GM12878 (cell line): ENCODE measurements at regions not wholly inside any gene's neighbourhood (a gene's known extent, or its start where the extent isn't known, plus 50 kb on each side); places are given as distances from the start of the nearest gene placed in this dataset.

ENCODE experiments used
- ATAC-seq: fragments of 200-7000 bp; cut with Tn5 transposase; 3 replicates; pipeline ENCODE4 v1.9.1; 2020; ENCODE audit warnings: mild to moderate bottlenecking, moderate library complexity
- BruUV-seq: library from RNA; stranded (reverse); fragments of 400-500 nt; replicated peaks from 2 replicates; lab custom pipeline; 2021; lab: Mats Ljungman, UMichigan
- CTCF ChIA-PET: fragments of 300-600 bp; sonication (Branson Sonifier 250); formaldehyde crosslinking; extraction: SDS; loops from one replicate; lab custom pipeline; 2021; ENCODE audit warnings: inconsistent platforms; lab: Yijun Ruan, JAX
- POLR2A ChIA-PET: fragments of 350-600 bp; formaldehyde crosslinking; extraction: SDS; loops from one replicate; lab custom pipeline; 2021; ENCODE audit warnings: inconsistent platforms; lab: Charles Lee
- RAD21 ChIA-PET: fragments of 300-600 bp; sonication (Branson Sonifier 250); formaldehyde crosslinking; loops from one replicate; lab custom pipeline; 2023; ENCODE audit warnings: antibody characterized with exemption; ENCODE audit not compliant: unreplicated experiment; lab: Charles Lee
- SMC1A ChIA-PET: fragments of 300-600 bp; sonication (Branson Sonifier 250); formaldehyde crosslinking; loops from one replicate; lab custom pipeline; 2023; ENCODE audit not compliant: unreplicated experiment, uncharacterized antibody; lab: Charles Lee
- DNase-seq: peaks from one replicate; pipeline ENCODE4 v3.0.0-alpha.2; 2011; ENCODE audit warnings: low read depth, low spot score
- FAIRE-seq: peaks from 3 replicates; lab custom pipeline; 2011; peaks lifted over from hg19 to GRCh38; lab: Jason Lieb, UNC
- H2AFZ ChIP-seq: 2 replicates; pipeline ENCODE4 v1.6.0; 2011; ENCODE audit warnings: low read depth, low read length, control low read depth; ENCODE audit not compliant: control insufficient read depth
- H3K27ac ChIP-seq: 2 replicates; pipeline ENCODE4 v1.5.1; 2011; ENCODE audit warnings: control low read depth; ENCODE audit not compliant: control insufficient read depth, insufficient read depth
- H3K27me3 ChIP-seq, 2 experiments: replicated peaks in 1 of 2; 2 replicates each; pipeline versions ENCODE4 v1.6.0 to v1.6.1; 2011; ENCODE audit warnings: low read length in 1 of 2; ENCODE audit not compliant: control insufficient read depth in 2 of 2, insufficient read depth in 2 of 2
- H3K36me3 ChIP-seq, 2 experiments: 2 replicates each; pipeline ENCODE4 v1.5.1; 2011; ENCODE audit warnings: low read length in 1 of 2; ENCODE audit not compliant: control insufficient read depth in 2 of 2, insufficient read depth in 2 of 2
- H3K4me1 ChIP-seq: 2 replicates; pipeline ENCODE4 v1.6.1; 2011; ENCODE audit warnings: mild to moderate bottlenecking, low read length, moderate library complexity, mixed read lengths; ENCODE audit not compliant: control insufficient read depth, insufficient read depth
- H3K4me2 ChIP-seq: 2 replicates; pipeline ENCODE4 v1.6.0; 2011; ENCODE audit warnings: control low read depth; ENCODE audit not compliant: control insufficient read depth, insufficient read depth
- H3K4me3 ChIP-seq: fragments of 200-600 bp; sonication (generic); 2 replicates; pipeline ENCODE4 v1.5.1; 2016
- H3K79me2 ChIP-seq: 2 replicates; pipeline ENCODE4 v1.6.0; 2011; ENCODE audit warnings: low read length; ENCODE audit not compliant: control insufficient read depth, insufficient read depth
- H3K9ac ChIP-seq: 2 replicates; pipeline ENCODE4 v1.8.0; 2011; ENCODE audit warnings: low read length, control low read depth, mixed read lengths; ENCODE audit not compliant: control insufficient read depth, insufficient read depth
- H3K9me3 ChIP-seq: replicated peaks from 3 replicates; pipeline ENCODE4 v1.5.1; 2011; ENCODE audit warnings: mild to moderate bottlenecking, low read length; ENCODE audit not compliant: control insufficient read depth, insufficient read depth
- H4K20me1 ChIP-seq: 2 replicates; pipeline ENCODE4 v1.6.0; 2011; ENCODE audit not compliant: control insufficient read depth, insufficient read depth
- ATF3 ChIP-seq: IDR thresholded peaks from 2 replicates; pipeline ENCODE4 v1.6.1; 2011; ENCODE audit warnings: low read depth, mild to moderate bottlenecking, low read length, moderate library complexity, borderline replicate concordance; ENCODE audit errors: extremely low read depth
- BACH1 ChIP-seq: fragments of 450-650 bp; IDR thresholded peaks from 2 replicates; pipeline ENCODE4 v1.6.1; 2017; ENCODE audit warnings: mild to moderate bottlenecking, borderline replicate concordance
- BCLAF1 ChIP-seq: fragments of 450-650 bp; IDR thresholded peaks from 2 replicates; pipeline ENCODE4 v1.6.1; 2017; ENCODE audit warnings: antibody characterized with exemption, mild to moderate bottlenecking, moderate library complexity
- ETV6 ChIP-seq, 2 experiments: fragments of 450-650 bp in 1 of 2; IDR thresholded peaks in 1 of 2; conservative IDR thresholded peaks in 1 of 2; 2 replicates each; pipeline ENCODE4 v1.6.1; 2014; ENCODE audit warnings: antibody characterized with exemption in 1 of 2, borderline replicate concordance in 1 of 2, low read depth in 1 of 2, mild to moderate bottlenecking in 1 of 2, moderate library complexity in 1 of 2
- LARP7 ChIP-seq: fragments of 450-650 bp; IDR thresholded peaks from 2 replicates; pipeline ENCODE4 v1.6.1; 2017; ENCODE audit warnings: mild to moderate bottlenecking
- MLLT1 ChIP-seq: fragments of 450-650 bp; IDR thresholded peaks from 2 replicates; pipeline ENCODE4 v1.6.1; 2016; ENCODE audit warnings: mild to moderate bottlenecking
- MYB ChIP-seq: fragments of 150-350 bp; IDR thresholded peaks from 2 replicates; pipeline ENCODE4 v1.6.1; 2014; ENCODE audit warnings: mild to moderate bottlenecking, low read depth, low read length, borderline replicate concordance
- POLR2AphosphoS2 ChIP-seq: IDR thresholded peaks from 2 replicates; pipeline ENCODE4 v1.6.1; 2011; ENCODE audit warnings: low read depth, mild to moderate bottlenecking, low read length, improper control_type of control experiment, moderate library complexity
- ZBTB11 ChIP-seq: fragments of 450-650 bp; formaldehyde crosslinking; IDR thresholded peaks from 2 replicates; pipeline ENCODE4 v1.5.0; 2022; ENCODE audit warnings: mild to moderate bottlenecking, missing genetic modification characterization
- ZNF207 ChIP-seq: fragments of 450-650 bp; IDR thresholded peaks from 2 replicates; pipeline ENCODE4 v1.6.1; 2014; ENCODE audit warnings: antibody characterized with exemption, mild to moderate bottlenecking, borderline replicate concordance
- WGBS: methylation state at CpG from one replicate; pipeline ENCODE4 v1.1.6; 2016; ENCODE audit warnings: low lambda C conversion rate; ENCODE audit not compliant: insufficient replicate concordance, insufficient coverage; ENCODE audit errors: missing lambda C conversion rate; 5-methylcytosine and 5-hydroxymethylcytosine counted together
- in situ Hi-C: fragments of 300-500 bp; cut with MboI; formaldehyde crosslinking; loops from 9 replicates; pipeline ENCODE4 v1.14.3; 2018; ENCODE audit warnings: mixed read lengths
- intact Hi-C: fragments of 100-400 bp; cut with micrococcal nuclease; formaldehyde crosslinking; loops from one replicate; pipeline ENCODE4 v1.14.2; 2022; ENCODE audit not compliant: unreplicated experiment

- Histone ChIP-seq H3K4me1 (peaks cover 23% of the 10 kb centered on the region), H3K79me2 (no peaks in the 10 kb centered on the region; the same call in 1 of the 2 replicates), H3K36me3 (no peaks in the 10 kb centered on the region), H2AFZ (peak overlapping the region; percentile 65), H4K20me1 (no peaks in the 10 kb centered on the region), H3K9ac (no peak overlapping the region), H3K4me2 (peak overlapping the region; percentile 92; the same call in 1 of the 2 replicates), H3K27me3 (no peaks in the 10 kb centered on the region), H3K4me3 (no peak overlapping the region), H3K9me3 (no peaks in the 10 kb centered on the region; the same call in 1 of the 3 replicates), H3K27ac (peak overlapping the region; percentile 78; the same call in 1 of the 2 replicates)
- intact Hi-C loops: no loop called here
- ChIA-PET CTCF (interaction anchor here (0.7 to 2.2 kb wide), 7 partner anchors 10 to 118 kb away, joined by 3 to 14 read pairs (median 3); a partner anchor contains a TSS), RAD21 (interaction anchor here (0.6 to 3.4 kb wide), 4 partner anchors 12 to 386 kb away, joined by 3 to 23 read pairs (median 9); a partner anchor contains a TSS), SMC1A (interaction anchor here (0.7 to 3.0 kb wide), 18 partner anchors 9 to 149 kb away, joined by 3 to 13 read pairs (median 4); a partner anchor contains a TSS), POLR2A (interaction anchor here (1.0 to 9.2 kb wide), 12 partner anchors 10 to 153 kb away, joined by 3 to 109 read pairs (median 6); a partner anchor contains a TSS)
- 42% methylated on average over 11 of the region's 11 CpGs for WGBS
- ATAC-seq (no peak), FAIRE-seq (no peak), DNase-seq (no peak)
- in situ Hi-C loops: no loop called here
- no TSS peak for BruUV-seq
- no peak for TF ChIP-seq BACH1
- no peak for TF ChIP-seq POLR2AphosphoS2
- TF ChIP-seq ATF3: no peak
- no peak for TF ChIP-seq ZNF207
- no peak for TF ChIP-seq ETV6 (conservative IDR thresholded peaks at IDR 0.05 in 1 of 2, IDR thresholded peaks at IDR 0.05 in 1 of 2; ENCODE audit: borderline replicate concordance in 1 of 2, low read depth in 1 of 2)
- no peak for TF ChIP-seq LARP7
- TF ChIP-seq MLLT1: no peak
- no peak for TF ChIP-seq MYB
- no peak for TF ChIP-seq BCLAF1
- TF ChIP-seq ZBTB11 (CRISPR knock-in tag): no peak
These were observed 96.0 kb downstream of the HFE start for GRCh38 chr6:26183237-26183580.
